ENCODE measurements at regions not wholly inside any gene's neighbourhood (a gene's known extent, or its start where the extent isn't known, plus 50 kb on each side); places are given as distances from the start of the nearest gene placed in this dataset.

GRCh38 chr2:12059616-12060441 is 313.4 kb downstream of the LPIN1 start:
- Histone ChIP-seq H3K4me3 (no peak overlapping the region), H3K27me3 (no peaks in the 10 kb centered on the region), H3K36me3 (no peaks in the 10 kb centered on the region), H3K9me3 (no peaks in the 10 kb centered on the region), H3K4me1 (peaks cover 0 to 11% (median 7%) of the 10 kb centered on the region in 4 donors), H3K27ac (no peak overlapping the region)
- DNase-seq, result no peak
- TF ChIP-seq CTCF (IDR thresholded peaks at IDR 0.05) (no peak), POLR2A (IDR thresholded peaks at IDR 0.05) (no peak)

GRCh38 chr2:12060886-12061285 is 314.5 kb downstream of the LPIN1 start:
- TF ChIP-seq CTCF (IDR thresholded peaks at IDR 0.05), result no peak
- peaks cover 0 to 11% (median 7%) of the 10 kb centered on the region in 4 donors for H3K4me1 ChIP-seq
- H3K36me3 ChIP-seq, result no peaks in the 10 kb centered on the region
- H3K9me3 ChIP-seq, result no peaks in the 10 kb centered on the region
- H3K4me3 ChIP-seq, result no peak overlapping the region
- no peaks in the 10 kb centered on the region for H3K27me3 ChIP-seq
- DNase-seq, result no peak
- H3K27ac ChIP-seq, result no peak overlapping the region

- no peaks in the 10 kb centered on the region for H3K27me3 ChIP-seq
- no peaks in the 10 kb centered on the region for H3K9me3 ChIP-seq
- no peak overlapping the region for H3K27ac ChIP-seq
- H3K36me3 ChIP-seq, result no peaks in the 10 kb centered on the region
- peaks cover 0 to 11% (median 7%) of the 10 kb centered on the region in 4 donors for H3K4me1 ChIP-seq
- DNase-seq, result no peak
- TF ChIP-seq POLR2A (IDR thresholded peaks at IDR 0.05) (no peak), CTCF (IDR thresholded peaks at IDR 0.05) (no peak)
- H3K4me3 ChIP-seq, result no peak overlapping the region
These were observed 315.0 kb downstream of the LPIN1 start for GRCh38 chr2:12061286-12062052.

GRCh38 chr2:12062053-12062395 is 315.6 kb downstream of the LPIN1 start:
- H3K27me3 ChIP-seq, result no peaks in the 10 kb centered on the region
- TF ChIP-seq CTCF (IDR thresholded peaks at IDR 0.05) (no peak), POLR2A (IDR thresholded peaks at IDR 0.05) (no peak)
- no peak for DNase-seq
- no peaks in the 10 kb centered on the region for H3K9me3 ChIP-seq
- H3K27ac ChIP-seq, result no peak overlapping the region
- peaks cover 0 to 8% (median 6%) of the 10 kb centered on the region in 4 donors for H3K4me1 ChIP-seq
- no peak overlapping the region for H3K4me3 ChIP-seq
- H3K36me3 ChIP-seq, result no peaks in the 10 kb centered on the region

GRCh38 chr2:12063210-12063609 is 316.8 kb downstream of the LPIN1 start:
- Histone ChIP-seq H3K36me3 (no peaks in the 10 kb centered on the region), H3K9me3 (no peaks in the 10 kb centered on the region), H3K27ac (no peak overlapping the region), H3K4me1 (peaks cover 0 to under 1% (median under 1%) of the 10 kb centered on the region in 4 donors), H3K27me3 (no peaks in the 10 kb centered on the region), H3K4me3 (no peak overlapping the region)
- TF ChIP-seq CTCF (IDR thresholded peaks at IDR 0.05) (no peak), POLR2A (IDR thresholded peaks at IDR 0.05) (no peak)
- DNase-seq, result no peak

Data from Peyer's patch (tissue), 4 donors.